GM06990 (cell line): ENCODE measurements at regions not wholly inside any gene's neighbourhood (a gene's known extent, or its start where the extent isn't known, plus 50 kb on each side); places are given as distances from the start of the nearest gene placed in this dataset.
"Not testable (repeated sequence)": the region's sequence is repeated elsewhere in the genome, so short reads cannot be mapped to it uniquely, and the experiment has no call there.

Experiments used
- DNase-seq: peaks from one replicate; pipeline ENCODE4 v3.0.0-alpha.2; 2011; ENCODE audit not compliant: insufficient read length; ENCODE audit errors: extremely low read depth
- H3K27me3 ChIP-seq: replicated peaks from 2 replicates; pipeline ENCODE4 v1.6.0; 2011; ENCODE audit warnings: low read length; ENCODE audit not compliant: control insufficient read depth, insufficient read depth
- H3K36me3 ChIP-seq: 2 replicates; pipeline ENCODE4 v1.5.1; 2011; ENCODE audit warnings: low read length; ENCODE audit not compliant: control insufficient read depth, insufficient read depth
- H3K4me3 ChIP-seq: replicated peaks from 2 replicates; pipeline ENCODE4 v1.5.1; 2011; ENCODE audit warnings: low read depth, mild to moderate bottlenecking, control low read depth, low read length
- TF ChIP-seq, protein P1 (sequence below): IDR thresholded peaks from 2 replicates; pipeline ENCODE4 v1.5.1; 2011; ENCODE audit warnings: low read length, control low read depth, mild to moderate bottlenecking, inconsistent platforms; ENCODE audit not compliant: insufficient read depth, poor library complexity, severe bottlenecking

- TF ChIP-seq, protein P1, sequence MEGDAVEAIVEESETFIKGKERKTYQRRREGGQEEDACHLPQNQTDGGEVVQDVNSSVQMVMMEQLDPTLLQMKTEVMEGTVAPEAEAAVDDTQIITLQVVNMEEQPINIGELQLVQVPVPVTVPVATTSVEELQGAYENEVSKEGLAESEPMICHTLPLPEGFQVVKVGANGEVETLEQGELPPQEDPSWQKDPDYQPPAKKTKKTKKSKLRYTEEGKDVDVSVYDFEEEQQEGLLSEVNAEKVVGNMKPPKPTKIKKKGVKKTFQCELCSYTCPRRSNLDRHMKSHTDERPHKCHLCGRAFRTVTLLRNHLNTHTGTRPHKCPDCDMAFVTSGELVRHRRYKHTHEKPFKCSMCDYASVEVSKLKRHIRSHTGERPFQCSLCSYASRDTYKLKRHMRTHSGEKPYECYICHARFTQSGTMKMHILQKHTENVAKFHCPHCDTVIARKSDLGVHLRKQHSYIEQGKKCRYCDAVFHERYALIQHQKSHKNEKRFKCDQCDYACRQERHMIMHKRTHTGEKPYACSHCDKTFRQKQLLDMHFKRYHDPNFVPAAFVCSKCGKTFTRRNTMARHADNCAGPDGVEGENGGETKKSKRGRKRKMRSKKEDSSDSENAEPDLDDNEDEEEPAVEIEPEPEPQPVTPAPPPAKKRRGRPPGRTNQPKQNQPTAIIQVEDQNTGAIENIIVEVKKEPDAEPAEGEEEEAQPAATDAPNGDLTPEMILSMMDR, result no peak
- Histone ChIP-seq H3K4me3 (no peak overlapping the region), H3K27me3 (no peaks in the 10 kb centered on the region), H3K36me3 (no peaks in the 10 kb centered on the region)
- DNase-seq, result no peak
Observed at GRCh38 chr6:51161752-51162151, 343.1 kb downstream of the TFAP2B start.

DNA sequence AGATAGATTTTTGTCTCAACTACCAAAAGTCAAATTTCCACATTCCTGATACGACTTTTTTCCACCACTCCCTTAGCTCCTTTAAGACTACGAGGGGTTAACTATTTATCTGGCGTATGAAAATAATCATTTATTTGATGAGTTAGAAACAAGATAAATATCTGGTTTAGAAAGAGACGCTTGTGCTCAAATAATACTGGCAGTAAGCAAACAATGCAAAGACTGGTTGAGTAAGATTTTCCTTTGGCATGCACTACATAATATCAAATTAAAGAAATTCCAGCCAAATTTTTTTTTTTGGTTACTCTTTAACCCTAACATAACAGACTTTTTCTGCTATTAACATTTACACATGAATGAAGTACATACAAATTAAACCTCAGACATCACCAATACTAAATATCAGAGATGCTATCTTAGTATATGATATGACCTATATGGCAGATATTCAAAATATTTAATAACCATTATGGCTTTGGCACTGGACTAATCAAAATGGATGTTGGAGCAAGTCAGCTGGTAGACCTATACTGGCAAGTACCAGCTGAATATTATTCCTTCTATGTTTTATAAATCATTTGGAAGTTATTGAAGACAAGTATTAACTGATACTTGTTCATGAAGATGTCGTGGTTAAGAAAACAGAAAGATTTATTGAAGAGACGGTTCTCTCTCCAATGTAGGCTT, 345.3 kb downstream of the TFAP2B start:
- no peak for DNase-seq
- no peaks in the 10 kb centered on the region for H3K27me3 ChIP-seq
- TF ChIP-seq, protein P1, result no peak
- no peaks in the 10 kb centered on the region for H3K36me3 ChIP-seq
- H3K4me3 ChIP-seq, result no peak overlapping the region

GRCh38 chr6:51166914-51167313, 348.2 kb downstream of the TFAP2B start:
- Histone ChIP-seq H3K4me3 (no peak overlapping the region), H3K36me3 (no peaks in the 10 kb centered on the region), H3K27me3 (no peaks in the 10 kb centered on the region)
- TF ChIP-seq, protein P1, result no peak
- no peak for DNase-seq

DNA sequence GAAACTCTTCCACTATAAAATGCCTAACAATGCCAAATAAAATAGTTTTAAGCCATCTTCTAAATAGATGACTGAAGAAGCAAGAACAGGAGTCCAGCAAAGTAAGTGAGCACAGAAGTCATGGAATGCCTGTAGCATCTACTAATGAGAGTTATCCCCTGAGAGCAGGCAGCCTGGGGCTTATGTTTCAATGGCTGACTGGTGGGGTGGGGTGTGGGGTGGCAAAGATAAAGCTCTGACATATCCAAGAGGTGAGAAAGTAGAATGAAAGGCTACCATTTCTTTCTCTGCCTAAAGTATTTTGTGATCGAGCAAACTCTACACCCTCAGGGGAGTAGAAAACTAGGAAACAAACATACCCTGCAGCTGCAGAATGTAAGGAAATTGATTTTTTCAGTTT, 348.8 kb downstream of the TFAP2B start:
- TF ChIP-seq, protein P1, result no peak
- Histone ChIP-seq H3K27me3 (no peaks in the 10 kb centered on the region), H3K4me3 (no peak overlapping the region), H3K36me3 (no peaks in the 10 kb centered on the region)
- DNase-seq, result no peak

DNA sequence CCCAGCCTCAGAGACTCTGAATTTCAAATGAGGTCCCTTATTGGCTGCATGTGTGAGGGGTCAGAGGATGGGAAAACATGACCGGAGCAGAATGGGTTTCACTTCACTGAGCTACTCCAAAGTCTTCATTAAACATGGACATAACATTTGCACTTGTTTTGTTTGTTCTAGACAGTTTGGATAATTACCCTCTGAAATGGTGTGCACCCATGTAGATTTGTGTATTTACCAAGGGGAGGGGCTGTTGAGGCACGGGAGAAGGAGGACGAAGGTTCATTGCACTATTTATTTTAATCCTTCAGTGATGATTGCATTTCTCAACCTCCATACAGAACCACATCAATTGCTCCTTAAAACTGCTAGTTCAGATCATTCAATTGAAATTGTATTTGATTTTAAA, 364.2 kb downstream of the TFAP2B start:
- no peak for DNase-seq
- no peaks in the 10 kb centered on the region for H3K36me3 ChIP-seq
- no peaks in the 10 kb centered on the region for H3K27me3 ChIP-seq
- TF ChIP-seq, protein P1, result no peak
- H3K4me3 ChIP-seq, result no peak overlapping the region

DNA sequence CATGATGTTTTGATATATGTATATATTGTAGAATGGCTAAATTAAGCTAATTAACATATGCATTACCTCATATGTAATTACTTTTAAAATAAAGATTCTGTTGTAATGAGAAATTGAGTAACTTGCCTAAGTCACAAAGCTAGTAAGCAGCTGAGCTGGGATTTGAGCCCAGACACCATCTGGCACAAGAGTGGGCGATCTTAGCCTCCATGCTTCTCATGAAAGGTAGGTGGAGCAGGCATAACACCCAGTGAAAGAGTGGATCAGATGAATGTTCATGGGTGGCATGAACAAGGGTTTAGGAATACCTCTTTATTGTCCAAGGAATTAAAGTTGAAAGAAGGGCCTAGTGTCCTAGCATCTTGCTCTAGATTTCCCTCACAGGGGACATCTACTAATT, 365.4 kb downstream of the TFAP2B start:
- no peaks in the 10 kb centered on the region for H3K27me3 ChIP-seq
- no peak overlapping the region for H3K4me3 ChIP-seq
- H3K36me3 ChIP-seq, result no peaks in the 10 kb centered on the region
- TF ChIP-seq, protein P1, result no peak
- DNase-seq, result no peak

GRCh38 chr6:51193163-51193562, 374.5 kb downstream of the TFAP2B start:
- not testable (repeated sequence) for H3K27me3 ChIP-seq, DNase-seq, H3K36me3 ChIP-seq, H3K4me3 ChIP-seq
